AG04449 (cell line): ENCODE measurements at regions not wholly inside any gene's neighbourhood (a gene's known extent, or its start where the extent isn't known, plus 50 kb on each side); places are given as distances from the start of the nearest gene placed in this dataset.

Source experiments
- CTCF ChIA-PET: fragments of 350-600 bp; formaldehyde crosslinking; extraction: SDS; loops from one replicate; lab custom pipeline; 2021; ENCODE audit warnings: antibody characterized with exemption; lab: Yijun Ruan, JAX
- POLR2A ChIA-PET: fragments of 400-600, 350-600 bp; formaldehyde crosslinking; extraction: SDS; loops from one replicate; lab custom pipeline; 2020; ENCODE audit warnings: antibody characterized with exemption, inconsistent platforms; lab: Yijun Ruan, JAX
- DNase-seq: peaks from one replicate; pipeline ENCODE4 v3.0.0-alpha.2; 2010; ENCODE audit warnings: low read depth, low spot score
- H3K4me3 ChIP-seq: 2 replicates; pipeline ENCODE4 v1.5.1; 2011; ENCODE audit warnings: low read depth, mild to moderate bottlenecking, control low read depth, low read length
- CTCF ChIP-seq: IDR thresholded peaks from one replicate; pipeline ENCODE4 v1.5.1; 2011; ENCODE audit warnings: mild to moderate bottlenecking, moderate library complexity, low read length, control low read depth, inconsistent platforms; ENCODE audit not compliant: insufficient read depth; ENCODE audit errors: missing control alignments

- no peak for TF ChIP-seq CTCF
- no peak overlapping the region for H3K4me3 ChIP-seq
- CTCF ChIA-PET, result interaction anchor here (1.0 to 2.7 kb wide), 2 partner anchors 11 to 194 kb away, joined by 4 to 8 read pairs; no protein-coding TSS in a partner anchor
- POLR2A ChIA-PET, result interaction anchor here (0.7 kb wide), 1 partner anchor 183 kb away, joined by 3 read pairs; the partner anchor contains the start of gene CAND1
- no peak for DNase-seq
These were observed 183.1 kb downstream of the CAND1 start for GRCh38 chr12:67452119-67452805.

- DNase-seq, result no peak
- ChIA-PET POLR2A (no interaction called here), CTCF (no interaction called here)
- TF ChIP-seq CTCF, result no peak
- no peak overlapping the region for H3K4me3 ChIP-seq
These were observed 184.0 kb downstream of the CAND1 start for GRCh38 chr12:67453191-67453590.

GRCh38 chr12:67455236-67455635 is 186.1 kb downstream of the CAND1 start:
- POLR2A ChIA-PET, result no interaction called here
- no peak for TF ChIP-seq CTCF
- no peak for DNase-seq
- CTCF ChIA-PET, result no interaction called here
- no peak overlapping the region for H3K4me3 ChIP-seq

GRCh38 chr12:67456431-67456901 is 187.3 kb downstream of the CAND1 start:
- CTCF ChIA-PET, result interaction anchor here (1.9 kb wide), 1 partner anchor 486 kb away, joined by 5 read pairs; no protein-coding TSS in a partner anchor
- peak; percentile 53 for DNase-seq
- POLR2A ChIA-PET, result no interaction called here

GRCh38 chr12:67457136-67457535 is 188.0 kb downstream of the CAND1 start:
- ChIA-PET POLR2A (no interaction called here), CTCF (interaction anchor here (0.8 to 1.9 kb wide), 2 partner anchors 104 to 486 kb away, joined by 3 to 5 read pairs; no protein-coding TSS in a partner anchor)
- H3K4me3 ChIP-seq, result no peak overlapping the region
- TF ChIP-seq CTCF, result no peak
- no peak for DNase-seq

More at GRCh38 chr12:67456431-67456901, 187.3 kb downstream of the CAND1 start:
- TF ChIP-seq CTCF, result no peak
- no peak overlapping the region for H3K4me3 ChIP-seq
